OCI-LY7 (cell line): ENCODE measurements at regions not wholly inside any gene's neighbourhood (a gene's known extent, or its start where the extent isn't known, plus 50 kb on each side); places are given as distances from the start of the nearest gene placed in this dataset.

Experiments
- BruUV-seq: library from RNA; stranded (reverse); fragments of 400-500 nt; replicated peaks from 2 replicates; lab custom pipeline; 2021; lab: Mats Ljungman, UMichigan
- CTCF ChIA-PET: fragments of 300-600 bp; sonication (Branson Sonifier 250); formaldehyde crosslinking; loops from one replicate; lab custom pipeline; 2022; ENCODE audit warnings: antibody characterized with exemption; ENCODE audit not compliant: unreplicated experiment; lab: Charles Lee
- POLR2A ChIA-PET: fragments of 300-600 bp; sonication (Branson Sonifier 250); formaldehyde crosslinking; loops from one replicate; lab custom pipeline; 2022; ENCODE audit warnings: antibody characterized with exemption; lab: Charles Lee
- DNase-seq: peaks from one replicate; pipeline ENCODE4 v3.0.0-alpha.2; 2015; ENCODE audit warnings: low spot score
- H2AFZ ChIP-seq: fragments of 200-600 bp; sonication (generic), shearing (Covaris generic); 2 replicates; pipeline ENCODE4 v1.6.1; 2014; ENCODE audit warnings: mild to moderate bottlenecking, antibody characterized with exemption, low read length, moderate library complexity
- H3K27ac ChIP-seq: fragments of 200-600 bp; sonication (generic); 2 replicates; pipeline ENCODE4 v1.5.1; 2014; ENCODE audit warnings: mixed run types, low read depth, mild to moderate bottlenecking, moderate library complexity, low read length, inconsistent platforms; ENCODE audit not compliant: poor library complexity, severe bottlenecking
- H3K36me3 ChIP-seq: fragments of 200-600 bp; sonication (generic); 2 replicates; pipeline ENCODE4 v1.6.1; 2014; ENCODE audit warnings: mild to moderate bottlenecking, antibody characterized with exemption, low read length, moderate library complexity, mixed read lengths; ENCODE audit not compliant: insufficient read depth
- H3K4me1 ChIP-seq: fragments of 200-600 bp; sonication (generic); 2 replicates; pipeline ENCODE4 v1.5.1; 2014; ENCODE audit warnings: mild to moderate bottlenecking, low read length; ENCODE audit not compliant: insufficient read depth, poor library complexity, severe bottlenecking
- H3K4me2 ChIP-seq: fragments of 200-600 bp; sonication (generic); 2 replicates; pipeline ENCODE4 v1.6.1; 2014; ENCODE audit warnings: mild to moderate bottlenecking, low read length
- H3K4me3 ChIP-seq: fragments of 200-600 bp; sonication (generic); 2 replicates; pipeline ENCODE4 v1.5.1; 2014; ENCODE audit warnings: mild to moderate bottlenecking, low read depth, low read length; ENCODE audit not compliant: poor library complexity, severe bottlenecking
- H3K79me2 ChIP-seq: fragments of 200-600 bp; sonication (generic); 2 replicates; pipeline ENCODE4 v1.6.1; 2016; ENCODE audit warnings: low read depth, mild to moderate bottlenecking, low read length, moderate library complexity, mixed read lengths; ENCODE audit not compliant: insufficient read depth
- H3K9me2 ChIP-seq: fragments of 200-600 bp; sonication (generic); 2 replicates; pipeline ENCODE4 v1.6.1; 2016; ENCODE audit warnings: mild to moderate bottlenecking, low read length, mixed read lengths; ENCODE audit not compliant: insufficient read depth
- H3K9me3 ChIP-seq: fragments of 200-600 bp; sonication (generic); 2 replicates; pipeline ENCODE4 v1.6.1; 2014; ENCODE audit warnings: mild to moderate bottlenecking, mixed run types, low read length, mixed read lengths
- H4K20me1 ChIP-seq: fragments of 200-600 bp; sonication (generic); 2 replicates; pipeline ENCODE4 v1.6.1; 2014; ENCODE audit warnings: mild to moderate bottlenecking, antibody characterized with exemption, low read length, moderate library complexity, mixed read lengths; ENCODE audit not compliant: insufficient read depth
- EZH2phosphoT487 ChIP-seq: fragments of 200-600 bp; sonication (generic); IDR thresholded peaks from 2 replicates; pipeline ENCODE4 v1.6.1; 2018; ENCODE audit warnings: low read depth, borderline replicate concordance, mild to moderate bottlenecking, mixed run types, antibody characterized with exemption, low read length, moderate library complexity, mixed read lengths
- intact Hi-C: fragments of 100-400 bp; cut with micrococcal nuclease; formaldehyde crosslinking; loops from one replicate; pipeline ENCODE4 v1.10.0; 2022; ENCODE audit not compliant: unreplicated experiment
- TF ChIP-seq, protein P1 (sequence below): fragments of 200-600 bp; sonication (generic); conservative IDR thresholded peaks from 2 replicates; pipeline ENCODE4 v1.5.1; 2014; ENCODE audit warnings: mild to moderate bottlenecking, antibody characterized with exemption, low read length, moderate library complexity, mixed read lengths

DNA sequence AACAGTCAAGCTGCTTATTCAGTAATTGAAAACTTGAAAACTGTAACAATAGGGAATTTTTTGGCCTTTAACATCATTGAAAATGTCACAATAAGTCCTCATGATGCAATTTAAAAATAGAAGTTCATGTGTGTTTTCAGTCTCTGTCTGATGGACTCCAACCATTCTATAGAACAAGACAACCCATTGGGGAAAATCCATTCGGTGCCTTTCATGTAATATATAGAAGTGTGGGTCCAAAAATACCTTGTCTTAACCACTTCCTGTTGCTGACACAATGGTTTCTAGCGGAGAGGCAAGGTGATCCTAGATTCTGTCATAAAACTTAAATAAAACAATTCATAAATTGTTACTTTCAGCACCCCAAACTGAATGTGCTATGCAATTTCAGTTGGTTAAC lies 1131.3 kb upstream of the MAP3K7 start:
- CTCF ChIA-PET = no interaction called here
- intact Hi-C loops = no loop called here

GRCh38 chr6:91717094-91717493 lies 1130.2 kb upstream of the MAP3K7 start:
- no TSS peak for BruUV-seq
- POLR2A ChIA-PET = no interaction called here

More for the DNA sequence above, 1131.3 kb upstream of the MAP3K7 start:
- Histone ChIP-seq H3K27ac (no peak overlapping the region), H3K9me3 (no peaks in the 10 kb centered on the region), H3K36me3 (no peaks in the 10 kb centered on the region), H4K20me1 (no peaks in the 10 kb centered on the region), H3K9me2 (no peaks in the 10 kb centered on the region), H3K4me3 (no peak overlapping the region), H3K4me2 (no peak overlapping the region), H2AFZ (no peak overlapping the region), H3K79me2 (no peaks in the 10 kb centered on the region), H3K4me1 (peaks cover 4% of the 10 kb centered on the region)
- no peak for DNase-seq
- BruUV-seq = no TSS peak
- POLR2A ChIA-PET = no interaction called here
- TF ChIP-seq EZH2phosphoT487 = no peak
- TF ChIP-seq, protein P1, sequence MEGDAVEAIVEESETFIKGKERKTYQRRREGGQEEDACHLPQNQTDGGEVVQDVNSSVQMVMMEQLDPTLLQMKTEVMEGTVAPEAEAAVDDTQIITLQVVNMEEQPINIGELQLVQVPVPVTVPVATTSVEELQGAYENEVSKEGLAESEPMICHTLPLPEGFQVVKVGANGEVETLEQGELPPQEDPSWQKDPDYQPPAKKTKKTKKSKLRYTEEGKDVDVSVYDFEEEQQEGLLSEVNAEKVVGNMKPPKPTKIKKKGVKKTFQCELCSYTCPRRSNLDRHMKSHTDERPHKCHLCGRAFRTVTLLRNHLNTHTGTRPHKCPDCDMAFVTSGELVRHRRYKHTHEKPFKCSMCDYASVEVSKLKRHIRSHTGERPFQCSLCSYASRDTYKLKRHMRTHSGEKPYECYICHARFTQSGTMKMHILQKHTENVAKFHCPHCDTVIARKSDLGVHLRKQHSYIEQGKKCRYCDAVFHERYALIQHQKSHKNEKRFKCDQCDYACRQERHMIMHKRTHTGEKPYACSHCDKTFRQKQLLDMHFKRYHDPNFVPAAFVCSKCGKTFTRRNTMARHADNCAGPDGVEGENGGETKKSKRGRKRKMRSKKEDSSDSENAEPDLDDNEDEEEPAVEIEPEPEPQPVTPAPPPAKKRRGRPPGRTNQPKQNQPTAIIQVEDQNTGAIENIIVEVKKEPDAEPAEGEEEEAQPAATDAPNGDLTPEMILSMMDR = no peak

DNA sequence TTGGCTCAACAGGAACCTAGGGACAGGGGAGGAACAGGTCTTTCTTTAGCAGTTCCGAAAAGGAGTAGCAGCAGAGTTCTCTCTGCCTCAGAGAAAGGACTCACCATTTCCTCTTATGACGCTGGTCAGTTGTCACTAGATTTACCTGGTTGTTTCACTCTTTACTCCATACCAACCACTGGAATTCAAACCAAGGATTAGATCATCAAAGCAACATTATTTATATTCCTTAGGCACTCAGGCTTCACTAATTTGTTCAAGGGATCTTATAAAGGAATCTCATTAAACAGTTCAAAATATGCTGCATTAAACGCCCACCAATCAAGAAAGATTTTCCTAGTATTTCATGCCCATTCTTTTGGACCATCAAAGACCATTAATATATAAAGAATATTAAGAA lies 1129.5 kb upstream of the MAP3K7 start:
- Histone ChIP-seq H3K9me3 (no peaks in the 10 kb centered on the region), H3K4me3 (no peak overlapping the region), H3K9me2 (no peaks in the 10 kb centered on the region), H3K4me1 (peaks cover 4% of the 10 kb centered on the region), H2AFZ (no peak overlapping the region), H3K36me3 (no peaks in the 10 kb centered on the region), H3K27ac (no peak overlapping the region), H3K4me2 (no peak overlapping the region), H4K20me1 (no peaks in the 10 kb centered on the region), H3K79me2 (no peaks in the 10 kb centered on the region)
- no TSS peak for BruUV-seq
- ChIA-PET CTCF (no interaction called here), POLR2A (no interaction called here)
- intact Hi-C loops = no loop called here
- TF ChIP-seq, protein P1 = no peak
- no peak for TF ChIP-seq EZH2phosphoT487
- no peak for DNase-seq

More at GRCh38 chr6:91717094-91717493, 1130.2 kb upstream of the MAP3K7 start:
- Histone ChIP-seq H3K9me2 (no peaks in the 10 kb centered on the region), H3K27ac (no peak overlapping the region), H3K4me2 (no peak overlapping the region), H3K4me3 (no peak overlapping the region), H3K36me3 (no peaks in the 10 kb centered on the region), H3K9me3 (no peaks in the 10 kb centered on the region), H3K79me2 (no peaks in the 10 kb centered on the region), H3K4me1 (peaks cover 4% of the 10 kb centered on the region), H2AFZ (no peak overlapping the region), H4K20me1 (no peaks in the 10 kb centered on the region)
- no peak for TF ChIP-seq EZH2phosphoT487
- TF ChIP-seq, protein P1 = no peak
- CTCF ChIA-PET = no interaction called here
- intact Hi-C loops = no loop called here
- DNase-seq = no peak
